Bronchial epithelial cell (primary cell): ENCODE measurements at regions not wholly inside any gene's neighbourhood (a gene's known extent, or its start where the extent isn't known, plus 50 kb on each side); places are given as distances from the start of the nearest gene placed in this dataset.
"Not testable (repeated sequence)": the region's sequence is repeated elsewhere in the genome, so short reads cannot be mapped to it uniquely, and the experiment has no call there.

Source experiments
- DNase-seq: peaks from one replicate; pipeline ENCODE4 v3.0.0-alpha.2; 2010; ENCODE audit warnings: low read depth
- FAIRE-seq: peaks from 2 replicates; lab custom pipeline; 2011; peaks lifted over from hg19 to GRCh38; lab: Jason Lieb, UNC
- H3K27me3 ChIP-seq: 2 replicates; pipeline ENCODE4 v1.5.1; 2011; ENCODE audit warnings: low read length; ENCODE audit not compliant: control insufficient read depth, insufficient read depth
- H3K36me3 ChIP-seq: 2 replicates; pipeline ENCODE4 v1.5.1; 2011; ENCODE audit warnings: low read length; ENCODE audit not compliant: control insufficient read depth, insufficient read depth
- H3K4me3 ChIP-seq: 2 replicates; pipeline ENCODE4 v1.5.1; 2011; ENCODE audit warnings: mild to moderate bottlenecking, low read depth, low read length, control low read depth
- TF ChIP-seq, protein P1 (sequence below): IDR thresholded peaks from 2 replicates; pipeline ENCODE4 v1.5.1; 2011; ENCODE audit warnings: mild to moderate bottlenecking, moderate library complexity, low read length, control low read depth, inconsistent platforms; ENCODE audit not compliant: insufficient read depth, severe bottlenecking

DNA sequence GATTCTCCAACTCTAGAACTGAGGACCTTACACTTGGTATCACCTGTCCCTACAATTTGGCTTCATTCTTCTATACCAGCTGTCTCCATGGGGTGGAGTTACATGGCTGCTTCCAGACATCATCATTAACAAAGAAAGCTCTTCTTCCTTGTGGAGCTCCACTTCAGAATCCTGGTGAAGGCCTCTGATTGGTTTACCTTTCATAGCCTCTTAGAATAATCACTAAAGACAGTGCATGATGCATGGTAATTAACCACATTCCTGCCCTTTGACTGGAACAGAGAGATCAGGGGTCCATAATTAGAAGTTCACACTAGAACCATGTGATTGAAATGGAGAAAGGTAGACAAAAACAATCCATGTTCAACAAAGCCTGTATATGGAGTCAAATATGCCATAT is 112.6 kb upstream of the ZNF827 start:
- TF ChIP-seq, protein P1, sequence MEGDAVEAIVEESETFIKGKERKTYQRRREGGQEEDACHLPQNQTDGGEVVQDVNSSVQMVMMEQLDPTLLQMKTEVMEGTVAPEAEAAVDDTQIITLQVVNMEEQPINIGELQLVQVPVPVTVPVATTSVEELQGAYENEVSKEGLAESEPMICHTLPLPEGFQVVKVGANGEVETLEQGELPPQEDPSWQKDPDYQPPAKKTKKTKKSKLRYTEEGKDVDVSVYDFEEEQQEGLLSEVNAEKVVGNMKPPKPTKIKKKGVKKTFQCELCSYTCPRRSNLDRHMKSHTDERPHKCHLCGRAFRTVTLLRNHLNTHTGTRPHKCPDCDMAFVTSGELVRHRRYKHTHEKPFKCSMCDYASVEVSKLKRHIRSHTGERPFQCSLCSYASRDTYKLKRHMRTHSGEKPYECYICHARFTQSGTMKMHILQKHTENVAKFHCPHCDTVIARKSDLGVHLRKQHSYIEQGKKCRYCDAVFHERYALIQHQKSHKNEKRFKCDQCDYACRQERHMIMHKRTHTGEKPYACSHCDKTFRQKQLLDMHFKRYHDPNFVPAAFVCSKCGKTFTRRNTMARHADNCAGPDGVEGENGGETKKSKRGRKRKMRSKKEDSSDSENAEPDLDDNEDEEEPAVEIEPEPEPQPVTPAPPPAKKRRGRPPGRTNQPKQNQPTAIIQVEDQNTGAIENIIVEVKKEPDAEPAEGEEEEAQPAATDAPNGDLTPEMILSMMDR = no peak
- Histone ChIP-seq H3K36me3 (no peaks in the 10 kb centered on the region), H3K4me3 (no peak overlapping the region), H3K27me3 (no peaks in the 10 kb centered on the region)
- no peak for FAIRE-seq
- no peak for DNase-seq

DNA sequence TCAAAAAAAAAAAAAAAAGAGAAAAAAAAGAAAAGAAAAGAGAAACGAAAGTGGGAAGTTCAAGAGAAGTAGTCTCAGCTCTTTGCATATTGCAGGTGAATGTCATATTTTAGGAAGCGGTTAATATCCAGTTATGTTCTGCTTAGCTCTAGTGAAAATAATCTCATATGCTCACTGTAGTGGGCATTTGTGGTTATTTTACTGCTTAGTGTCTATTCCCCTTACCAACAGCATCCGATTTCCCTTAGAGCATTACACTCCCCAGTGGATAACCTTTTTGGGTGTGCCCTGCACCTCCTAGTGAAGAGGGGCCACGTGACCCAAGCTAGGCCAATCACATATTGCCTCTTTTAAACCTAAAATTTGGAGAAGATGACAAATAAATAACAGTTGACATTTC is 111.2 kb upstream of the ZNF827 start:
- FAIRE-seq (no peak), DNase-seq (no peak)
- TF ChIP-seq, protein P1 = no peak
- no peaks in the 10 kb centered on the region for H3K27me3 ChIP-seq
- H3K4me3 ChIP-seq = no peak overlapping the region
- no peaks in the 10 kb centered on the region for H3K36me3 ChIP-seq

- FAIRE-seq, H3K4me3 ChIP-seq, H3K36me3 ChIP-seq, DNase-seq, H3K27me3 ChIP-seq: not testable (repeated sequence)
Measured at GRCh38 chr4:146047768-146048167, 109.1 kb upstream of the ZNF827 start.

GRCh38 chr4:146041139-146042004 is 102.7 kb upstream of the ZNF827 start:
- TF ChIP-seq, protein P1 = no peak
- no peaks in the 10 kb centered on the region for H3K27me3 ChIP-seq
- H3K36me3 ChIP-seq = no peaks in the 10 kb centered on the region
- FAIRE-seq = no peak
- no peak overlapping the region for H3K4me3 ChIP-seq
- DNase-seq = no peak

GRCh38 chr4:146040623-146041022 is 102.0 kb upstream of the ZNF827 start:
- peak; percentile 7 for FAIRE-seq
- Histone ChIP-seq H3K27me3 (no peaks in the 10 kb centered on the region), H3K36me3 (no peaks in the 10 kb centered on the region), H3K4me3 (no peak overlapping the region)
- DNase-seq = no peak
- TF ChIP-seq, protein P1 = no peak

DNA sequence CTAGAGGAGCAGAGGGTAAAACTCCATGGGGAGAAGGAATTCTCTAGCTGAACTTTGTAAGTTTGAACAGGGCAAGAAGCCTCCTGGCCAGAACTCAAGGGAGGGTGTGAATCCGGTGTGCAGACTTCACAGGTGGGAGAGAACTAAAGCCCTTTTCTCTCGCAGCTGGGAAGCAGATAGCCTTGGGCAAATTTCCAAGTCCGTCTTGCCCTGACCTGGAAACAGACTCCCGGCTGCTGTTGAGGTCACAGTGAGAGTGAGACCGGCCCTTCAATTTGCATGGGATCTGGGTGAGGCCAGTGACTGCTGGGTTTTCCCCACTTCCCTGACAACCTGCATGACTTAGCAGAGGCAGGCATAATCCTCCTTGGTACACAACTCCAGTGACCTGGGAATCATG is 94.5 kb upstream of the ZNF827 start:
- peak; percentile 57 for DNase-seq
- FAIRE-seq = no peak
- no peaks in the 10 kb centered on the region for H3K36me3 ChIP-seq
- H3K4me3 ChIP-seq = no peak overlapping the region
- H3K27me3 ChIP-seq = no peaks in the 10 kb centered on the region
- TF ChIP-seq, protein P1 = no peak
